ENCODE measurements at regions not wholly inside any gene's neighbourhood (a gene's known extent, or its start where the extent isn't known, plus 50 kb on each side); places are given as distances from the start of the nearest gene placed in this dataset.
"Not testable (repeated sequence)": the region's sequence is repeated elsewhere in the genome, so short reads cannot be mapped to it uniquely, and the experiment has no call there.

- DNase-seq (ENCODE audit: low spot score), result no peak
Observed at GRCh38 chr6:44742201-44742600, 354.7 kb downstream of the CDC5L start.

- no peak for DNase-seq (ENCODE audit: low spot score)
Observed at GRCh38 chr6:44742828-44743372, 355.4 kb downstream of the CDC5L start.

- not testable (repeated sequence) for DNase-seq (ENCODE audit: low spot score)
Observed at GRCh38 chr6:44760116-44760515, 372.6 kb downstream of the CDC5L start.

GRCh38 chr6:44761046-44761445 is 373.5 kb downstream of the CDC5L start:
- no peak for DNase-seq (ENCODE audit: low spot score)

- DNase-seq (ENCODE audit: low spot score), result no peak
Observed at GRCh38 chr6:44762496-44762895, 375.0 kb downstream of the CDC5L start.

- no peak for DNase-seq (ENCODE audit: low spot score)
Observed at GRCh38 chr6:44771647-44772415, 384.3 kb downstream of the CDC5L start.

GRCh38 chr6:44772838-44773237 is 385.3 kb downstream of the CDC5L start:
- no peak for DNase-seq (ENCODE audit: low spot score)

- no peak for DNase-seq (ENCODE audit: low spot score)
Observed at GRCh38 chr6:44775121-44775520, 387.6 kb downstream of the CDC5L start.

GRCh38 chr6:44776344-44776743 is 388.8 kb downstream of the CDC5L start:
- no peak for DNase-seq (ENCODE audit: low spot score)

GRCh38 chr6:44778513-44778912 is 391.0 kb downstream of the CDC5L start:
- no peak for DNase-seq (ENCODE audit: low spot score)

Measured in GM03348 (cell line).